ENCODE measurements at regions not wholly inside any gene's neighbourhood (a gene's known extent, or its start where the extent isn't known, plus 50 kb on each side); places are given as distances from the start of the nearest gene placed in this dataset.

- Histone ChIP-seq H3K27me3 (no peaks in the 10 kb centered on the region), H3K4me1 (no peaks in the 10 kb centered on the region), H3K36me3 (no peaks in the 10 kb centered on the region), H3K9me3 (no peaks in the 10 kb centered on the region), H3K27ac (replicated peaks in 1 of 4) (no peak overlapping the region), H3K4me3 (no peak overlapping the region)
- TF ChIP-seq POLR2AphosphoS5 (IDR thresholded peaks at IDR 0.05) (no peak), EP300 (IDR thresholded peaks at IDR 0.05) (no peak), CTCF (IDR thresholded peaks at IDR 0.05) (no peak), POLR2A (IDR thresholded peaks at IDR 0.05; ENCODE audit: low read depth) (no peak)
- no peak for DNase-seq (ENCODE audit: extremely low spot score)
- intact Hi-C loops (cut with DNase I) = no loop called here
- 83% methylated on average over 1 of the region's 1 CpG for WGBS
Observed at GRCh38 chr5:152673601-152674000, 268.5 kb upstream of the NMUR2 start.

GRCh38 chr5:152674403-152674802 lies 269.3 kb upstream of the NMUR2 start:
- Histone ChIP-seq H3K36me3 (no peaks in the 10 kb centered on the region), H3K27ac (replicated peaks in 1 of 4) (no peak overlapping the region), H3K4me3 (no peak overlapping the region), H3K4me1 (no peaks in the 10 kb centered on the region), H3K27me3 (no peaks in the 10 kb centered on the region), H3K9me3 (no peaks in the 10 kb centered on the region)
- intact Hi-C loops (cut with DNase I) = no loop called here
- WGBS = 100% methylated on average over 1 of the region's 1 CpG
- DNase-seq (ENCODE audit: extremely low spot score) = no peak
- TF ChIP-seq POLR2AphosphoS5 (IDR thresholded peaks at IDR 0.05) (no peak), CTCF (IDR thresholded peaks at IDR 0.05) (no peak), POLR2A (IDR thresholded peaks at IDR 0.05; ENCODE audit: low read depth) (no peak), EP300 (IDR thresholded peaks at IDR 0.05) (no peak)

GRCh38 chr5:152676196-152676595 lies 271.1 kb upstream of the NMUR2 start:
- intact Hi-C loops (cut with DNase I) = no loop called here
- TF ChIP-seq EP300 (IDR thresholded peaks at IDR 0.05) (no peak), POLR2AphosphoS5 (IDR thresholded peaks at IDR 0.05) (no peak), CTCF (IDR thresholded peaks at IDR 0.05) (no peak), POLR2A (IDR thresholded peaks at IDR 0.05; ENCODE audit: low read depth) (no peak)

GRCh38 chr5:152683205-152683604 lies 278.1 kb upstream of the NMUR2 start:
- WGBS = 60% methylated on average over 1 of the region's 1 CpG
- no peaks in the 10 kb centered on the region for H3K9me3 ChIP-seq
- no peak for TF ChIP-seq POLR2A (IDR thresholded peaks at IDR 0.05; ENCODE audit: low read depth)
- no peak for TF ChIP-seq POLR2AphosphoS5 (IDR thresholded peaks at IDR 0.05)
- no peak for TF ChIP-seq CTCF (IDR thresholded peaks at IDR 0.05)
- TF ChIP-seq EP300 (IDR thresholded peaks at IDR 0.05) = no peak
- intact Hi-C loops (cut with DNase I) = no loop called here
- H3K36me3 ChIP-seq = no peaks in the 10 kb centered on the region
- H3K4me3 ChIP-seq = no peak overlapping the region
- H3K4me1 ChIP-seq = no peaks in the 10 kb centered on the region
- H3K27me3 ChIP-seq = no peaks in the 10 kb centered on the region
- H3K27ac ChIP-seq (replicated peaks in 1 of 4) = no peak overlapping the region
- DNase-seq (ENCODE audit: extremely low spot score) = no peak

More at GRCh38 chr5:152676196-152676595, 271.1 kb upstream of the NMUR2 start:
- no peaks in the 10 kb centered on the region for H3K27me3 ChIP-seq
- no peaks in the 10 kb centered on the region for H3K4me1 ChIP-seq
- no peaks in the 10 kb centered on the region for H3K36me3 ChIP-seq
- no peak overlapping the region for H3K27ac ChIP-seq (replicated peaks in 1 of 4)
- H3K4me3 ChIP-seq = no peak overlapping the region
- DNase-seq (ENCODE audit: extremely low spot score) = no peak
- 20% methylated on average over 5 of the region's 5 CpGs for WGBS
- no peaks in the 10 kb centered on the region for H3K9me3 ChIP-seq

- Histone ChIP-seq H3K4me3 (no peak overlapping the region), H3K27ac (replicated peaks in 1 of 4) (no peak overlapping the region), H3K36me3 (no peaks in the 10 kb centered on the region), H3K4me1 (peaks cover 0 to 8% (median 2%) of the 10 kb centered on the region in 4 donors), H3K9me3 (no peaks in the 10 kb centered on the region), H3K27me3 (no peaks in the 10 kb centered on the region)
- intact Hi-C loops (cut with DNase I) = no loop called here
- TF ChIP-seq POLR2A (IDR thresholded peaks at IDR 0.05; ENCODE audit: low read depth) = no peak
- TF ChIP-seq CTCF (IDR thresholded peaks at IDR 0.05) = no peak
- TF ChIP-seq EP300 (IDR thresholded peaks at IDR 0.05) = no peak
- no peak for TF ChIP-seq POLR2AphosphoS5 (IDR thresholded peaks at IDR 0.05)
- no peak for DNase-seq (ENCODE audit: extremely low spot score)
- WGBS = 88% methylated on average over 4 of the region's 4 CpGs
Observed at GRCh38 chr5:152686931-152687330, 281.9 kb upstream of the NMUR2 start.
